Suprapubic skin (tissue), 4 donors: ENCODE measurements at regions not wholly inside any gene's neighbourhood (a gene's known extent, or its start where the extent isn't known, plus 50 kb on each side); places are given as distances from the start of the nearest gene placed in this dataset.

Source experiments
- POLR2A ChIP-seq, 2 donors: fragments of 450-650 bp; IDR thresholded peaks; one replicate each; pipeline ENCODE4 v1.6.1; 2017; ENCODE audit warnings: antibody characterized with exemption in 2 of 2, mild to moderate bottlenecking in 2 of 2, moderate library complexity in 2 of 2
- POLR2AphosphoS5 ChIP-seq, 3 donors: sonication (generic); formaldehyde crosslinking; IDR thresholded peaks; one replicate each; pipeline ENCODE4 v1.6.1; 2017; ENCODE audit warnings: antibody characterized with exemption in 3 of 3
- TF ChIP-seq, protein P1 (sequence below), 2 donors: fragments of 200-600 bp in 1 of 2; fragments of 450-650 bp in 1 of 2; sonication (generic) in 1 of 2; IDR thresholded peaks; one replicate each; pipeline ENCODE4 v1.5.1; 2016 to 2019; ENCODE audit warnings: antibody characterized with exemption in 2 of 2, mild to moderate bottlenecking in 1 of 2, moderate library complexity in 1 of 2

GRCh38 chr4:20087522-20087911, 164.2 kb upstream of the SLIT2 start:
- TF ChIP-seq, protein P1, sequence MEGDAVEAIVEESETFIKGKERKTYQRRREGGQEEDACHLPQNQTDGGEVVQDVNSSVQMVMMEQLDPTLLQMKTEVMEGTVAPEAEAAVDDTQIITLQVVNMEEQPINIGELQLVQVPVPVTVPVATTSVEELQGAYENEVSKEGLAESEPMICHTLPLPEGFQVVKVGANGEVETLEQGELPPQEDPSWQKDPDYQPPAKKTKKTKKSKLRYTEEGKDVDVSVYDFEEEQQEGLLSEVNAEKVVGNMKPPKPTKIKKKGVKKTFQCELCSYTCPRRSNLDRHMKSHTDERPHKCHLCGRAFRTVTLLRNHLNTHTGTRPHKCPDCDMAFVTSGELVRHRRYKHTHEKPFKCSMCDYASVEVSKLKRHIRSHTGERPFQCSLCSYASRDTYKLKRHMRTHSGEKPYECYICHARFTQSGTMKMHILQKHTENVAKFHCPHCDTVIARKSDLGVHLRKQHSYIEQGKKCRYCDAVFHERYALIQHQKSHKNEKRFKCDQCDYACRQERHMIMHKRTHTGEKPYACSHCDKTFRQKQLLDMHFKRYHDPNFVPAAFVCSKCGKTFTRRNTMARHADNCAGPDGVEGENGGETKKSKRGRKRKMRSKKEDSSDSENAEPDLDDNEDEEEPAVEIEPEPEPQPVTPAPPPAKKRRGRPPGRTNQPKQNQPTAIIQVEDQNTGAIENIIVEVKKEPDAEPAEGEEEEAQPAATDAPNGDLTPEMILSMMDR (IDR thresholded peaks at IDR 0.05): no peak
- no peak for TF ChIP-seq POLR2A (IDR thresholded peaks at IDR 0.05)
- no peak for TF ChIP-seq POLR2AphosphoS5 (IDR thresholded peaks at IDR 0.05)
